Small intestine (tissue), 7 donors: ENCODE measurements at regions not wholly inside any gene's neighbourhood (a gene's known extent, or its start where the extent isn't known, plus 50 kb on each side); places are given as distances from the start of the nearest gene placed in this dataset.

Experiments
- DNase-seq, 2 donors: peaks; one replicate each; pipeline versions ENCODE4 v3.0.0 to v3.0.0-alpha.2; 2013
- FAIRE-seq: peaks from 2 replicates; lab custom pipeline; 2012; peaks lifted over from hg19 to GRCh38; lab: Jason Lieb, UNC
- H3K27ac ChIP-seq, 3 donors: one replicate each; pipeline ENCODE4 v1.5.1; 2013; ENCODE audit warnings: low read length in 2 of 3, mild to moderate bottlenecking in 2 of 3, control low read depth in 1 of 3, inconsistent platforms in 1 of 3, low read depth in 1 of 3, moderate library complexity in 1 of 3
- H3K27me3 ChIP-seq, 3 donors: one replicate each; pipeline ENCODE4 v1.6.1; 2013; ENCODE audit warnings: low read length in 3 of 3, inconsistent platforms in 1 of 3; ENCODE audit not compliant: control insufficient read depth in 3 of 3, insufficient read depth in 3 of 3
- H3K36me3 ChIP-seq, 3 donors: one replicate each; pipeline ENCODE4 v1.6.1; 2013; ENCODE audit warnings: low read length in 3 of 3, inconsistent platforms in 1 of 3, low read depth in 1 of 3, mild to moderate bottlenecking in 1 of 3, moderate library complexity in 1 of 3; ENCODE audit not compliant: control insufficient read depth in 3 of 3, insufficient read depth in 2 of 3
- H3K4me1 ChIP-seq, 3 donors: one replicate each; pipeline ENCODE4 v1.6.1; 2013; ENCODE audit warnings: low read length in 2 of 3, inconsistent platforms in 1 of 3, low read depth in 1 of 3, mild to moderate bottlenecking in 1 of 3, moderate library complexity in 1 of 3; ENCODE audit not compliant: control insufficient read depth in 3 of 3, insufficient read depth in 2 of 3
- H3K4me3 ChIP-seq, 3 donors: one replicate each; pipeline ENCODE4 v1.5.1; 2013; ENCODE audit warnings: low read length in 3 of 3, control low read depth in 1 of 3, inconsistent platforms in 1 of 3, low read depth in 1 of 3, mild to moderate bottlenecking in 1 of 3, moderate library complexity in 1 of 3
- H3K9me3 ChIP-seq, 2 donors: one replicate each; pipeline ENCODE4 v1.6.1; 2013; ENCODE audit warnings: low read depth in 1 of 2, low read length in 1 of 2; ENCODE audit not compliant: control insufficient read depth in 2 of 2, insufficient read depth in 1 of 2
- WGBS, 3 donors: extraction: QIAGEN DNeasy Blood & Tissue Kit; methylation state at CpG; one replicate each; pipeline ENCODE4 v1.1.7; 2013; 5-methylcytosine and 5-hydroxymethylcytosine counted together
- donor health status: healthy with polysubstance abuse.
- donor health status: control.
- donor health status: control.
- donor health status: Bipolar disorder and iron deficiency.
- donor health status: healthy.

DNA sequence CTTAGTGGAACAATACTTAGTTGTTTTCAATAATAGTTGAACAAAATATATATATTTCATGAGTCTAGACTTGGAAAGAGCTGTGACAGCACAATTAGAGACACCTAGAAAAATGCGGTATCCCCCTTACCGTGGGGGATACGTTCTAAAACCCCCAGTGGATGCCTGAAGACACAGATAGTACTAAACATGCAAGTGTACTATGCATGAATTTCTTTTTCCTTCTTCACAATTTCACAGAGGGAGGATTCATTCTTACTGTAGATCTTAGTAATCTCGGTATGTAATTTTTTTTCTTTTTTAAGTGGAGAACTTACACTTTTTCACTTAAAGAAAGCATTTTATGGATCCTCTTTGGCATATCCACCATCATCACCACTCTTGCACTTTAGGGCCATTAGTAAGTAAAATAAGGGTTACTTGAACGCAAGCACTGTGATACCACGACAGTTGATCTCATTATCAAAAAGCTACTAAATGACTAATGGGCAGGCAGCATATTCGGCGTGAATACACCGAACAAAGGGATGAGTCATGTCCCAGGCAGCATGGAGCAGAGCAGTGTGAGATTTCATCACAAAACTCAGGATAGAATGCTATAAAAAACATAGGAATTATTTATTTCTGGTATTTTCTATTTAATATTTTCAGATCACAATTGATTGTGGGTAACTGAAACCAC lies 72.3 kb upstream of the ZNF280D start:
- peak; percentile 44 for FAIRE-seq
- H3K9me3 ChIP-seq, result peaks cover 0 to 12% of the 10 kb centered on the region in 2 donors

DNA sequence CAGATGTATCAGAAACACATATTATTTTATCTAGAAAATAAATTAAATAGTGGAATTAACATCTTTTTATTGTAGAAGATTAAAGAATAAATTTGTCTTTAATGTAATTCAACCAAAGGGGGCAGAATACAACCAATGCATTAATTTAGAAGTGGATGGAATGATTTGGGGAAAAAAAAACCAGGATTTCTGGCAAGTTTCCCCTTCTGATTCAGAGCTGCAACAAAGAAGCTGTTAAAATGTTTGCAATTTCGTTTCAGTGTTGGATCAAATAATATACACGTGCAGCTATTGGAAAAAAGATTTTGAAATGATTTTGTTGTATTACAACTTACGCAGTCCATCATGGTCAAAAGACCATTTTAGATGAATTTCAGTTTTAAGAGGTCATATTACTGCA lies 71.6 kb upstream of the ZNF280D start:
- DNase-seq (no peak), FAIRE-seq (no peak)
- no peak overlapping the region for H3K4me3 ChIP-seq
- H3K36me3 ChIP-seq, result no peaks in the 10 kb centered on the region
- H3K9me3 ChIP-seq, result peaks cover 0 to 12% of the 10 kb centered on the region in 2 donors
- 71 to 81% (median 79%) methylated on average over 3 of the region's 3 CpGs for WGBS, 3 donors
- no peak overlapping the region for H3K27ac ChIP-seq
- H3K27me3 ChIP-seq, result no peaks in the 10 kb centered on the region
- no peaks in the 10 kb centered on the region for H3K4me1 ChIP-seq

More for the DNA sequence above, 72.3 kb upstream of the ZNF280D start:
- Histone ChIP-seq H3K27ac (no peak overlapping the region), H3K27me3 (no peaks in the 10 kb centered on the region), H3K4me1 (no peaks in the 10 kb centered on the region), H3K4me3 (no peak overlapping the region), H3K36me3 (no peaks in the 10 kb centered on the region)
- WGBS, 3 donors, result 41 to 48% (median 44%) methylated on average over 9 of the region's 9 CpGs
- peak in 1 of 2 donors; percentile 56 for DNase-seq

DNA sequence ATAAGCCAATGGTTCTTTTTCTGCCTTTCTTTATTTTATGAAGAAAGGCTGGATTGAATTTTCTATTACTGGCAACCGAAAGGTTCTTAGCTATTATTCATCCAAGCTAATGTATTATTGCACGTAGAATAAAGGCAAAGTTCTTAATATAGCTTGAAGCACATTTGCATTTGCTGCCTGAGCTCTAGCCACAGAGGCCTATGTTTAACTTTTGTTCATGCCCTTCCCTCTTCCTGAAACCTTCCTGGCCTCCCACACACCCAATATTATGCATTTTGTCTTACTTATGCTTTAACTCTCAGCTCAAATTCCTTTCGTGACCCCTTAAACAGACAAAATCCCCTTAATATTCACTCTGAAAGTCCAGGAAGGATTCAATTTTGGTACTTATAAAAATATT lies 71.0 kb upstream of the ZNF280D start:
- H3K4me3 ChIP-seq, result no peak overlapping the region
- 83 to 94% (median 85%) methylated on average over 3 of the region's 3 CpGs for WGBS, 3 donors
- no peaks in the 10 kb centered on the region for H3K27me3 ChIP-seq
- DNase-seq (no peak), FAIRE-seq (no peak)
- no peaks in the 10 kb centered on the region for H3K36me3 ChIP-seq
- no peaks in the 10 kb centered on the region for H3K4me1 ChIP-seq
- no peak overlapping the region for H3K27ac ChIP-seq
- peaks cover 0 to 10% of the 10 kb centered on the region in 2 donors for H3K9me3 ChIP-seq

GRCh38 chr15:56802161-56802560 lies 68.9 kb upstream of the ZNF280D start:
- 79 to 91% (median 79%) methylated on average over 1 of the region's 1 CpG for WGBS, 3 donors

DNA sequence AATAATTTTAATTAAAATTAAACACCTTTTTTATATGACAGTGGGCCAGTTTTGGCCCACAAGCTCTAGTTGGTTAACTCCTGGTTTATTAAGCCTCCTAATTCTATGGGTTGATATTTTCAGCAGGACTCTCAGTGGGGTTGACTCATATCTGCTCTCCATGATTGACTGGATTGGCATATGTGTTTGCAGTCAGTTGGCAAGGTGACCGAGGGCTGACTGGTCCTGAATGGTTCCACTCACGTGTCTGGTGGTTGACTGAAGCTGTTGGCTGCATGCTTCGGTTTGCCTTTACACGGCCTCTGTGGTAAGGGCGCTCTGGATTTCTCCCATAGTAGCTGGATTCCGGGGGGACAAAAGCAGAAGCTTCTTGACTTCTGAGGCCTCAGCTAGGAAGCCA lies 65.3 kb upstream of the ZNF280D start:
- FAIRE-seq, result no peak
- Histone ChIP-seq H3K4me1 (no peaks in the 10 kb centered on the region), H3K9me3 (no peaks in the 10 kb centered on the region), H3K36me3 (no peaks in the 10 kb centered on the region), H3K4me3 (no peak overlapping the region), H3K27me3 (no peaks in the 10 kb centered on the region), H3K27ac (no peak overlapping the region)
- no peak for DNase-seq
- 88 to 91% (median 91%) methylated on average over 6 of the region's 6 CpGs for WGBS, 3 donors

More at GRCh38 chr15:56802161-56802560, 68.9 kb upstream of the ZNF280D start:
- Histone ChIP-seq H3K9me3 (no peaks in the 10 kb centered on the region), H3K4me3 (no peak overlapping the region), H3K36me3 (no peaks in the 10 kb centered on the region), H3K27ac (no peak overlapping the region), H3K4me1 (no peaks in the 10 kb centered on the region), H3K27me3 (no peaks in the 10 kb centered on the region)
- FAIRE-seq (no peak), DNase-seq (no peak)

DNA sequence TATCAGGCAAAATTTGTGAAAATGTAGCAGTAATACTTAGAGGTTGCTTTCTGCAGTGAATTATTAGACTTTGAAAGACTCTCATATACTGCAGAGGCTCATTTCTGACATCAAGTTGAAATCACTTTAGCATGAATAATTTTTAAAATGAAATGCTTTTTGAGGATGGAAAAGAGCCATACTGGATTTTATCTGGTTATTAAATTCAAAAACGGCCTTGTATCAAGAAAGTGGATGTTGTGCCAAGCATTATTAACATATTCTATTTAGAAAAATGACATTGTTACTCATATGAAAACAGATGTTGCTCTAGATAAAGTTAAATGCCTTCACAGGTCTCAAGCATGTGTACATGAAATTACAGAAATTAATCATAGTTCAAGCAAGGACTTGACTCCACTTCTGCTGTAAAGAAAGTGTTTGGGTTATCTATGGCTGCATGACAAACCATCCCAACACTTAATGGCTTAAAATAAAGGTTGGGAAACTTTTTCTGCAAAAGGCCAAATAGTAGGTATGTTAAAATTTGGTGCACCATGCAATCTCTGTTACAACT lies 64.5 kb upstream of the ZNF280D start:
- no peaks in the 10 kb centered on the region for H3K4me1 ChIP-seq
- 56 to 62% (median 58%) methylated on average over 1 of the region's 1 CpG for WGBS, 3 donors
- FAIRE-seq, result no peak

DNA sequence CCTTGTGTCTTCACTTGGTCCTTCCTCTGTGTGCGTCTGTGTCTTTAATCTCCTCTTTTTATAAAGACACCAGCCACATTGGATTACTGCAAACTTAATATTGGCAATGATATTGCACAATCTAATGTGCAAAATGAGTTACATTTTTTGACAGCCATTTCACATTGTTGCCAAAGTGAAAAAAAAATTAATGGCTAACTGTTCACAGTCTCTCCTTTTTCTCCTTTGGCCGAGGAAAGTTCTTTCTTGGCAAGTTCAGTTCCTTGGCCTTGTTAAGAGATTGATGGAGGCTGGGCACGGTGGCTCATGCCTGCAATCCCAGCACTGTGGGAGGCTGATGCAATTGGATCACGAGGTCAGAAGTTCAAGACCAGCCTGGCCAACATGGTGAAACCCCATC lies 62.2 kb upstream of the ZNF280D start:
- no peaks in the 10 kb centered on the region for H3K27me3 ChIP-seq
- 76 to 92% (median 91%) methylated on average over 4 of the region's 4 CpGs for WGBS, 3 donors
- DNase-seq (no peak), FAIRE-seq (no peak)
- no peaks in the 10 kb centered on the region for H3K4me1 ChIP-seq
- H3K9me3 ChIP-seq, result no peaks in the 10 kb centered on the region
- H3K27ac ChIP-seq, result no peak overlapping the region
- H3K36me3 ChIP-seq, result no peaks in the 10 kb centered on the region
- H3K4me3 ChIP-seq, result no peak overlapping the region

More for the DNA sequence above, 64.5 kb upstream of the ZNF280D start:
- H3K36me3 ChIP-seq, result no peaks in the 10 kb centered on the region
- no peaks in the 10 kb centered on the region for H3K27me3 ChIP-seq
- no peak overlapping the region for H3K27ac ChIP-seq
- no peaks in the 10 kb centered on the region for H3K9me3 ChIP-seq
- no peak overlapping the region for H3K4me3 ChIP-seq
- DNase-seq, result no peak

GRCh38 chr15:56794553-56795329 lies 61.4 kb upstream of the ZNF280D start:
- no peak for FAIRE-seq
- H3K9me3 ChIP-seq, result no peaks in the 10 kb centered on the region
- DNase-seq, result no peak
- H3K27ac ChIP-seq, result no peak overlapping the region
- no peaks in the 10 kb centered on the region for H3K4me1 ChIP-seq
- 76 to 92% (median 76%) methylated on average over 5 of the region's 5 CpGs for WGBS, 3 donors
- no peaks in the 10 kb centered on the region for H3K27me3 ChIP-seq
- no peak overlapping the region for H3K4me3 ChIP-seq
- H3K36me3 ChIP-seq, result no peaks in the 10 kb centered on the region
